Endodermal cell (in vitro differentiated cells): ENCODE measurements at regions not wholly inside any gene's neighbourhood (a gene's known extent, or its start where the extent isn't known, plus 50 kb on each side); places are given as distances from the start of the nearest gene placed in this dataset.

ENCODE experiments used
- DNase-seq: peaks from one replicate; pipeline ENCODE4 v3.0.0-alpha.2; 2017
- H3K27ac ChIP-seq: 2 replicates; pipeline ENCODE4 v1.5.1; 2013; ENCODE audit warnings: mild to moderate bottlenecking, low read depth, low read length, moderate library complexity
- H3K27me3 ChIP-seq: 2 replicates; pipeline ENCODE4 v1.6.1; 2013; ENCODE audit warnings: mild to moderate bottlenecking, low read length, moderate library complexity; ENCODE audit not compliant: insufficient read depth, control insufficient read depth, poor library complexity, severe bottlenecking
- H3K36me3 ChIP-seq: 2 replicates; pipeline ENCODE4 v1.7.0; 2013; ENCODE audit warnings: mild to moderate bottlenecking, low read length, moderate library complexity; ENCODE audit not compliant: control insufficient read depth, insufficient read depth
- H3K4me1 ChIP-seq: one replicate; pipeline ENCODE4 v1.7.0; 2013; ENCODE audit warnings: low read length; ENCODE audit not compliant: control insufficient read depth, insufficient read depth
- H3K4me3 ChIP-seq: 2 replicates; pipeline ENCODE4 v1.5.1; 2013; ENCODE audit warnings: mild to moderate bottlenecking, low read length, moderate library complexity
- H3K9ac ChIP-seq: 2 replicates; pipeline ENCODE4 v1.6.1; 2013; ENCODE audit warnings: mild to moderate bottlenecking, low read length, moderate library complexity; ENCODE audit not compliant: poor library complexity, severe bottlenecking; ENCODE audit errors: extremely low read depth
- H3K9me3 ChIP-seq: 2 replicates; pipeline ENCODE4 v1.6.1; 2013; ENCODE audit warnings: mild to moderate bottlenecking, low read length, moderate library complexity; ENCODE audit not compliant: control insufficient read depth
- H3K27ac Mint-ChIP-seq: 2 replicates; pipeline ENCODE4 v1.8.0; 2020; ENCODE audit warnings: mixed read lengths
- H3K27me3 Mint-ChIP-seq: 2 replicates; pipeline ENCODE4 v1.8.0; 2021; ENCODE audit warnings: mild to moderate bottlenecking, mixed read lengths; ENCODE audit not compliant: insufficient read depth
- H3K36me3 Mint-ChIP-seq: 2 replicates; pipeline ENCODE4 v1.8.0; 2020; ENCODE audit warnings: low read depth, mixed read lengths
- H3K4me1 Mint-ChIP-seq: 2 replicates; pipeline ENCODE4 v1.8.0; 2020; ENCODE audit warnings: mixed read lengths
- H3K4me3 Mint-ChIP-seq: 2 replicates; pipeline ENCODE4 v1.8.0; 2020; ENCODE audit warnings: mild to moderate bottlenecking, moderate library complexity, mixed read lengths
- H3K9me3 Mint-ChIP-seq: 2 replicates; pipeline ENCODE4 v1.8.0; 2020; ENCODE audit warnings: mild to moderate bottlenecking, mixed read lengths
- WGBS, 2 experiments: methylation state at CpG; one replicate each; pipeline versions ENCODE4 v1.1.5 to v1.1.7; 2013; ENCODE audit warnings: missing lambda C conversion rate in 2 of 2, mixed read lengths in 1 of 2; ENCODE audit not compliant: insufficient coverage in 1 of 2, insufficient read length in 1 of 2; 5-methylcytosine and 5-hydroxymethylcytosine counted together
- TF ChIP-seq, protein P1 (sequence below): fragments of 200-600 bp; sonication (generic); conservative IDR thresholded peaks from 2 replicates; pipeline ENCODE4 v1.5.0; 2021; ENCODE audit warnings: antibody characterized with exemption, mild to moderate bottlenecking

DNA sequence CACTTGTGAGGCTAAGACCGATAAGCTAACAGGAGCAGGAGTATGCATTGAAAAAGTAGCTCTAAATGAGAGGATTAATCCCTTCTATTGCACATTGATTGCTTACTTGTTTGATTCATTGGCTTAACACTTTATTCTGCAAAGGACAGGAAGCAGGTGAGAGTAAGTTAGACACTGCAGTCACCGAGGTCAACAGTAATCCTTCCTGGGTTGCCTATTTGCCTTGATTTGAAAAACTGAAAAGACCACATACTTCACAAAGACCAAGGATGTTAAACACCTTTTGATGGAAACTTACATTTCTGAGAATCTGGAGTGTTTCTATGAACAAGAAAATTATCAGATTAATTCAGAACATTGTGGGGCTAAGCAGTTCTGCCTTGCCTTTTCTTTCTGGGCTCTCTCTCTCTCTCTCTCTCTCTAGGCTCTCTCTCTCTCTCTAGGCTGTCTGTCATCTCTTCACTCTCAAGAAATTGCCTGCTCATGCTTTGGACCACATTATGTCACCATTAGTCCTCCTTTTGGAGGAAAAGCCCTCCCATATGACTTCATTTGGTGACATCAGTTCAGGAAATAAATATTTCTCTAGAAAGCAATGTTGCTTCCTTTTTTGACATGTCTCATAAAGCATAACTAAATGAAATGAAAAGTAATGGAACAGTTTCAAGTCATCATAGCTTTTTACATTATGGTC, 103.8 kb downstream of the TNFSF18 start:
- no peaks in the 10 kb centered on the region for H3K36me3 Mint-ChIP-seq
- Histone ChIP-seq H3K4me1 (peaks cover 4% of the 10 kb centered on the region), H3K9ac (no peak overlapping the region), H3K36me3 (no peaks in the 10 kb centered on the region), H3K4me3 (no peak overlapping the region), H3K27ac (no peak overlapping the region), H3K9me3 (no peaks in the 10 kb centered on the region), H3K27me3 (no peaks in the 10 kb centered on the region)
- no peak for DNase-seq
- TF ChIP-seq, protein P1, sequence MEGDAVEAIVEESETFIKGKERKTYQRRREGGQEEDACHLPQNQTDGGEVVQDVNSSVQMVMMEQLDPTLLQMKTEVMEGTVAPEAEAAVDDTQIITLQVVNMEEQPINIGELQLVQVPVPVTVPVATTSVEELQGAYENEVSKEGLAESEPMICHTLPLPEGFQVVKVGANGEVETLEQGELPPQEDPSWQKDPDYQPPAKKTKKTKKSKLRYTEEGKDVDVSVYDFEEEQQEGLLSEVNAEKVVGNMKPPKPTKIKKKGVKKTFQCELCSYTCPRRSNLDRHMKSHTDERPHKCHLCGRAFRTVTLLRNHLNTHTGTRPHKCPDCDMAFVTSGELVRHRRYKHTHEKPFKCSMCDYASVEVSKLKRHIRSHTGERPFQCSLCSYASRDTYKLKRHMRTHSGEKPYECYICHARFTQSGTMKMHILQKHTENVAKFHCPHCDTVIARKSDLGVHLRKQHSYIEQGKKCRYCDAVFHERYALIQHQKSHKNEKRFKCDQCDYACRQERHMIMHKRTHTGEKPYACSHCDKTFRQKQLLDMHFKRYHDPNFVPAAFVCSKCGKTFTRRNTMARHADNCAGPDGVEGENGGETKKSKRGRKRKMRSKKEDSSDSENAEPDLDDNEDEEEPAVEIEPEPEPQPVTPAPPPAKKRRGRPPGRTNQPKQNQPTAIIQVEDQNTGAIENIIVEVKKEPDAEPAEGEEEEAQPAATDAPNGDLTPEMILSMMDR = no peak
- H3K4me3 Mint-ChIP-seq = no peak overlapping the region
- H3K4me1 Mint-ChIP-seq = peaks cover 7% of the 10 kb centered on the region
- 87 to 95% methylated on average over 2 of the region's 2 CpGs for WGBS, 2 experiments
- H3K9me3 Mint-ChIP-seq = no peaks in the 10 kb centered on the region
- no peak overlapping the region for H3K27ac Mint-ChIP-seq
- H3K27me3 Mint-ChIP-seq = no peaks in the 10 kb centered on the region

DNA sequence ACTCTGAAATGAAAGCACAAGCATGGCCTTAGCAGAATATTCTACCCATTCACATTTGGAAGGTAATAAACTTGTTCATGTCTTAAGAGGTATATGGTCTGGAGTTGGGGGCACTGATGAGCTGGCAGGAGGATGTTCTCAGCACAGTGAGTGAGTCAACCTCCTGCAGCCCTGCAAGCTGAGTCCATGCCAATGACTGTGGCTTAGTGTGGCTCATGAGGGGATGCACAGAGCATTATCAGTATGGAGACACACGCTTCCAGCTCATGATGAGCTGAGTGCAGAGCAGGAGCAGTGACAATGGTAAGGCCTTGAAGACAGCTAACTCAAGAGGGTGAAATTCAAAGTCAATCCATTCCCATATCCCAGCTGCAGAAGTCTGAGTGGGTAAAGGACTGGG, 102.3 kb downstream of the TNFSF18 start:
- Mint-ChIP-seq H3K27me3 (no peaks in the 10 kb centered on the region), H3K36me3 (no peaks in the 10 kb centered on the region), H3K27ac (no peak overlapping the region), H3K4me1 (peaks cover 7% of the 10 kb centered on the region), H3K4me3 (no peak overlapping the region), H3K9me3 (no peaks in the 10 kb centered on the region)
- H3K27ac ChIP-seq = no peak overlapping the region
- WGBS, 2 experiments = 86 to 100% methylated on average over 1 of the region's 1 CpG
- H3K27me3 ChIP-seq = no peaks in the 10 kb centered on the region
- no peaks in the 10 kb centered on the region for H3K9me3 ChIP-seq
- H3K4me3 ChIP-seq = no peak overlapping the region
- no peak for DNase-seq
- H3K4me1 ChIP-seq = peaks cover 4% of the 10 kb centered on the region
- H3K9ac ChIP-seq = no peak overlapping the region
- H3K36me3 ChIP-seq = no peaks in the 10 kb centered on the region
- TF ChIP-seq, protein P1 = no peak

DNA sequence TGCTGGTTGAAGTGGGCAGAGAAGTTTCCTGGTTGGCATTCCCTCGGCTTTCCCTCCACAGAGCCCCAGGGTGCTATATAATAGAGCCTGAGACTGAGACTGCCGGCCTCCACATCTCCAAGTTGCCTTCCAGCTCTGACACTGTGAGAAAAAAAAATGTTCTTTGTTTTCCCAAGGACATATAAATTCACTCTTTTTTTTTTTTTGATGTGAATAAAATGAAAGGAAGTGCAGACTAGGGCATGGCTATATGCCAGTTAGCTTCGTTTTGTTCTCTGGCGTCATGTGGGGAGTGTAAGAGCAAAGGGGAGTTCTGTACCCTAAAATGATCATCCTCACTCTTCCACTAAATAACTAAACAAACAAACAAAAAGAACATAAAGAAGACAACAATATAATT, 101.6 kb downstream of the TNFSF18 start:
- no peak for DNase-seq
- Mint-ChIP-seq H3K9me3 (no peaks in the 10 kb centered on the region), H3K27ac (no peak overlapping the region), H3K4me3 (no peak overlapping the region), H3K36me3 (no peaks in the 10 kb centered on the region), H3K4me1 (peaks cover 7% of the 10 kb centered on the region), H3K27me3 (no peaks in the 10 kb centered on the region)
- Histone ChIP-seq H3K9me3 (no peaks in the 10 kb centered on the region), H3K36me3 (no peaks in the 10 kb centered on the region), H3K4me3 (no peak overlapping the region), H3K9ac (no peak overlapping the region), H3K27ac (no peak overlapping the region), H3K4me1 (peaks cover 4% of the 10 kb centered on the region), H3K27me3 (no peaks in the 10 kb centered on the region)
- WGBS, 2 experiments = 91% methylated on average over 4 of the region's 4 CpGs; no CpG with 5 or more reads in 1 of the 2 experiments
- TF ChIP-seq, protein P1 = no peak
